Right lobe of liver (tissue), 6 donors: ENCODE measurements at regions not wholly inside any gene's neighbourhood (a gene's known extent, or its start where the extent isn't known, plus 50 kb on each side); places are given as distances from the start of the nearest gene placed in this dataset.

Source experiments
- ATAC-seq, 4 donors: fragments of 200-7000 bp; cut with Tn5 transposase; one replicate each; pipeline ENCODE4 v1.9.1; 2020; ENCODE audit warnings: mild to moderate bottlenecking in 4 of 4, moderate library complexity in 4 of 4
- DNase-seq, 3 donors: peaks; one replicate each; pipeline ENCODE4 v3.0.0-alpha.2; 2020
- H3K27ac ChIP-seq, 3 donors: fragments of 200-600 bp; one replicate each; pipeline ENCODE4 v1.8.0; 2022
- H3K27me3 ChIP-seq, 2 donors: fragments of 200-600 bp; one replicate each; pipeline ENCODE4 v1.8.0; 2022
- H3K36me3 ChIP-seq, 4 donors: fragments of 200-600 bp; sonication (generic) in 1 of 4; one replicate each; pipeline versions ENCODE4 v1.5.1 to v1.8.0; 2017 to 2022; ENCODE audit warnings: control low read depth in 1 of 4
- H3K4me1 ChIP-seq, 4 donors: fragments of 200-600 bp; sonication (generic) in 1 of 4; one replicate each; pipeline versions ENCODE4 v1.5.1 to v1.8.0; 2017 to 2022; ENCODE audit warnings: control low read depth in 1 of 4
- H3K4me3 ChIP-seq, 3 donors: fragments of 200-600 bp; one replicate each; pipeline ENCODE4 v1.8.0; 2022
- H3K9me3 ChIP-seq, 4 donors: fragments of 200-600 bp; sonication (generic) in 1 of 4; one replicate each; pipeline versions ENCODE4 v1.5.1 to v1.8.0; 2017 to 2022; ENCODE audit warnings: control low read depth in 1 of 4
- CTCF ChIP-seq, 4 donors: fragments of 200-600 bp in 3 of 4; fragments of 450-650 bp in 1 of 4; IDR thresholded peaks; one replicate each; pipeline versions ENCODE4 v1.5.1 to v1.8.0; 2016 to 2022; ENCODE audit warnings: antibody characterized with exemption in 4 of 4, mild to moderate bottlenecking in 2 of 4
- POLR2A ChIP-seq: fragments of 450-650 bp; IDR thresholded peaks from one replicate; pipeline ENCODE4 v1.6.1; 2017; ENCODE audit warnings: antibody characterized with exemption, mild to moderate bottlenecking
- WGBS: methylation state at CpG from one replicate; pipeline ENCODE4 v1.1.6; 2018; ENCODE audit warnings: low coverage, low lambda C conversion rate; ENCODE audit not compliant: insufficient coverage; ENCODE audit errors: missing lambda C conversion rate; 5-methylcytosine and 5-hydroxymethylcytosine counted together
- intact Hi-C, 2 donors: fragments of 100-400 bp; cut with DNase I; formaldehyde crosslinking; loops; one replicate each; pipeline versions ENCODE4 v1.11.2 to v1.14.1; 2022
- donor health status: DM: no; HTN: yes; CAD: no.
- donor health status: DM: no; HTN: no; CAD: no.
- donor health status: DM: no; HTN: no; CAD: no.
- donor health status: DM: no; HTN: yes; CAD: no.
- donor health status: DM: no; HTN: yes; CAD: no.

DNA sequence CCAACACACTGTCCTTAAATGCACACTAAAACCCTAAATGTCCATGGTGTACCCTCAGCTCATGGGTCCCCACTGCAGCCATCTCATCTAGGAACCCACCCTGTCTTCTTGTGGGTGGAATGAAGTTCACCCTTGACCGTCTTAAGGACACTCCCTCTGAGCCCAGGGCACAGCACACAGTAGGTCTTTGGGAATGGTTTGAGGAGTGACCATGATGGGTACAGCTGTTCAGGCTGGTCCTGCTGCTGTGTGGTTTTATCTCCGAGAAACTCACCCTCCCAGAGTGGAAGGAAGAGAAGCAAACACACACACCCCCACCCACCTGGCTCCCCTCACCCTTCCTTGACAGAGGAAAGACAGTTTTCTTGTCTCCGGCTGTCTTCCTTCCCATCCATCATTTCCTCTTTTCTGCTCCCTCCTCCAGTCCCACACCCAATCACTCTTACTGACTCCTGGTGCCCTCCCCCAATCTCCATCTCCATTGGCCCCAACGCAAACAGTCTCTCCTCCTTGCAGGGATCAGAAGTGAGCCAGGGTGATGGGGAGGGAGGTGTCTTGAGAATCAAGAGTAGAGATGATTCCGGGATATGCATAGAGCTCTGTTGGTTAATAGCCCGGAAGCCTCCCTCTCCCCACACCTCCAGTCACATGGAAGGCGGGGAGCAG lies 105.9 kb upstream of the LHX5 start:
- no peaks in the 10 kb centered on the region for H3K4me1 ChIP-seq
- no peak overlapping the region for H3K4me3 ChIP-seq
- H3K27me3 ChIP-seq, result no peaks in the 10 kb centered on the region
- no peak for DNase-seq
- H3K9me3 ChIP-seq, result no peaks in the 10 kb centered on the region
- H3K36me3 ChIP-seq, result no peaks in the 10 kb centered on the region
- no peak overlapping the region for H3K27ac ChIP-seq
- no peak for TF ChIP-seq POLR2A
- ATAC-seq, result no peak
- WGBS, result 18% methylated on average over 7 of the region's 7 CpGs
- intact Hi-C loops, result no loop called here

- H3K27me3 ChIP-seq, result no peaks in the 10 kb centered on the region
- no peaks in the 10 kb centered on the region for H3K9me3 ChIP-seq
- intact Hi-C loops, result no loop called here
- TF ChIP-seq POLR2A (no peak), CTCF (IDR thresholded peaks at IDR 0.05) (no peak)
- H3K36me3 ChIP-seq, result no peaks in the 10 kb centered on the region
- no peak overlapping the region for H3K27ac ChIP-seq
- no peak overlapping the region for H3K4me3 ChIP-seq
- DNase-seq (no peak), ATAC-seq (peak in 1 of 4 donors; percentile 10)
- H3K4me1 ChIP-seq, result no peaks in the 10 kb centered on the region
- 59% methylated on average over 7 of the region's 10 CpGs for WGBS
Measured at GRCh38 chr12:113575386-113575785, 103.7 kb upstream of the LHX5 start.

- WGBS, result 89% methylated on average over 1 of the region's 1 CpG
- Histone ChIP-seq H3K27me3 (no peaks in the 10 kb centered on the region), H3K36me3 (no peaks in the 10 kb centered on the region), H3K27ac (no peak overlapping the region), H3K9me3 (no peaks in the 10 kb centered on the region), H3K4me1 (no peaks in the 10 kb centered on the region), H3K4me3 (no peak overlapping the region)
- DNase-seq (no peak), ATAC-seq (no peak)
- intact Hi-C loops, result no loop called here
- TF ChIP-seq POLR2A, result no peak
- TF ChIP-seq CTCF (IDR thresholded peaks at IDR 0.05), result no peak
Measured at GRCh38 chr12:113573148-113573547, 101.5 kb upstream of the LHX5 start.

DNA sequence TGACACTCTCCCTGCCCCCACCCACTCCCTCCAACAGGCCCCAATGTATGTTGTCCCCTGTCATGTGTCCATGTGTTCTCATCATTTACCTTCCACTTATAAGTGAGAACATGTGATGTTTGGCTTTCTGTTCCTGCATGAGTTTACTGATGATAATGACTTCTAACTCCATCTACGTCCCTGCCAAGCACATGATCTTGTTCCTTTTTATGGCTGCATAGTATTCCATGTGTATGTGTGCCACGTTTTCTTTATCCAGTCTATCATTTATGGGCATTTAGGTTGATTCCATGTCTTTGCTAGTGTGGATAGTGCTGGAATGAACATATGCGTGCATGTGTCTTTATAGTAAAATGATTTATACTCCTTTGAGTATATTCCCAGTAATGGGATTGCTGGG lies 100.0 kb upstream of the LHX5 start:
- H3K27ac ChIP-seq, result no peak overlapping the region
- WGBS, result 54% methylated on average over 3 of the region's 3 CpGs
- H3K36me3 ChIP-seq, result no peaks in the 10 kb centered on the region
- no peaks in the 10 kb centered on the region for H3K4me1 ChIP-seq
- TF ChIP-seq CTCF (IDR thresholded peaks at IDR 0.05) (no peak), POLR2A (no peak)
- H3K4me3 ChIP-seq, result no peak overlapping the region
- intact Hi-C loops, result no loop called here
- no peak for ATAC-seq
- DNase-seq, result no peak
- H3K9me3 ChIP-seq, result no peaks in the 10 kb centered on the region
- H3K27me3 ChIP-seq, result no peaks in the 10 kb centered on the region

- intact Hi-C loops, result no loop called here
- no peak for TF ChIP-seq CTCF (IDR thresholded peaks at IDR 0.05)
- TF ChIP-seq POLR2A, result no peak
- Histone ChIP-seq H3K36me3 (no peaks in the 10 kb centered on the region), H3K4me3 (no peak overlapping the region), H3K27ac (no peak overlapping the region), H3K27me3 (no peaks in the 10 kb centered on the region), H3K9me3 (no peaks in the 10 kb centered on the region), H3K4me1 (no peaks in the 10 kb centered on the region)
- 40% methylated on average over 4 of the region's 17 CpGs for WGBS
- no peak for ATAC-seq
- no peak for DNase-seq
Measured at GRCh38 chr12:113569806-113570205, 98.1 kb upstream of the LHX5 start.
